AG09309 (cell line): ENCODE measurements at regions not wholly inside any gene's neighbourhood (a gene's known extent, or its start where the extent isn't known, plus 50 kb on each side); places are given as distances from the start of the nearest gene placed in this dataset.
A peak's percentile ranks its signal among the peaks of the same experiment; 100 is the strongest.

Experiments used
- DNase-seq: peaks from one replicate; pipeline ENCODE4 v3.0.0-alpha.2; 2010; ENCODE audit warnings: low read depth
- H3K4me3 ChIP-seq: 2 replicates; pipeline ENCODE4 v1.5.1; 2011; ENCODE audit warnings: mild to moderate bottlenecking, low read depth, low read length, moderate library complexity; ENCODE audit not compliant: control insufficient read depth
- TF ChIP-seq, protein P1 (sequence below): IDR thresholded peaks from 2 replicates; pipeline ENCODE4 v1.5.1; 2011; ENCODE audit warnings: mild to moderate bottlenecking, low read depth, low read length, inconsistent platforms; ENCODE audit not compliant: insufficient read depth, control insufficient read depth; ENCODE audit errors: missing control alignments

DNA sequence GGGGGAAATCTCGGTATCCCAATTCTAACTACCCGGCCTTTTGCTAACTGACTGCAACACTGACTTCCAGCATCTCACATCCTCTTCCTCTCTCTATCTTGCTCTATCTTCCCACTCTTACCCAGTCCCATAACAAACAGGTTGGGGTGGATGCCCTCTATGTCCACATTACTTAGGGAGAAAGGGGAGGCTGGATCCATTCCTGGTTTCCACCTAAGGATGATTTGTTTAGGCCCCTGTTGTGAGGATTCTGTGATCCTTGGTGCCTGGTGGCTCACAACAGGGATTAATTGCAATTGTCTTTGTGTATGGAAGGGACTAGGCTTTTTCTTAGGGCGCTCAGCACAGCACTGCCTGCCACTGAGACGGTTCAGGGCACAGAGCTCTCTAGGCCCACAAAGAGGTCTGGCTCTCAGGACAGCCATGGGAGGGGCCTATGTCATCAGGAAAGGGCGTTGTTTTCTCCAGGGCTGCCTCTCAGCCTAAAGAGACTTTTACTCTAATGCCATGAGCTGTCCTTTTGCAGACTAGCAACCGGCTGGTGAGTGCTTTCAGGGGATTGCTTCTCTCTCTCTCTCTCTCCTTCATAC lies 612.1 kb upstream of the SALL1 start:
- no peak for DNase-seq
- TF ChIP-seq, protein P1, sequence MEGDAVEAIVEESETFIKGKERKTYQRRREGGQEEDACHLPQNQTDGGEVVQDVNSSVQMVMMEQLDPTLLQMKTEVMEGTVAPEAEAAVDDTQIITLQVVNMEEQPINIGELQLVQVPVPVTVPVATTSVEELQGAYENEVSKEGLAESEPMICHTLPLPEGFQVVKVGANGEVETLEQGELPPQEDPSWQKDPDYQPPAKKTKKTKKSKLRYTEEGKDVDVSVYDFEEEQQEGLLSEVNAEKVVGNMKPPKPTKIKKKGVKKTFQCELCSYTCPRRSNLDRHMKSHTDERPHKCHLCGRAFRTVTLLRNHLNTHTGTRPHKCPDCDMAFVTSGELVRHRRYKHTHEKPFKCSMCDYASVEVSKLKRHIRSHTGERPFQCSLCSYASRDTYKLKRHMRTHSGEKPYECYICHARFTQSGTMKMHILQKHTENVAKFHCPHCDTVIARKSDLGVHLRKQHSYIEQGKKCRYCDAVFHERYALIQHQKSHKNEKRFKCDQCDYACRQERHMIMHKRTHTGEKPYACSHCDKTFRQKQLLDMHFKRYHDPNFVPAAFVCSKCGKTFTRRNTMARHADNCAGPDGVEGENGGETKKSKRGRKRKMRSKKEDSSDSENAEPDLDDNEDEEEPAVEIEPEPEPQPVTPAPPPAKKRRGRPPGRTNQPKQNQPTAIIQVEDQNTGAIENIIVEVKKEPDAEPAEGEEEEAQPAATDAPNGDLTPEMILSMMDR = no peak
- H3K4me3 ChIP-seq = no peak overlapping the region

DNA sequence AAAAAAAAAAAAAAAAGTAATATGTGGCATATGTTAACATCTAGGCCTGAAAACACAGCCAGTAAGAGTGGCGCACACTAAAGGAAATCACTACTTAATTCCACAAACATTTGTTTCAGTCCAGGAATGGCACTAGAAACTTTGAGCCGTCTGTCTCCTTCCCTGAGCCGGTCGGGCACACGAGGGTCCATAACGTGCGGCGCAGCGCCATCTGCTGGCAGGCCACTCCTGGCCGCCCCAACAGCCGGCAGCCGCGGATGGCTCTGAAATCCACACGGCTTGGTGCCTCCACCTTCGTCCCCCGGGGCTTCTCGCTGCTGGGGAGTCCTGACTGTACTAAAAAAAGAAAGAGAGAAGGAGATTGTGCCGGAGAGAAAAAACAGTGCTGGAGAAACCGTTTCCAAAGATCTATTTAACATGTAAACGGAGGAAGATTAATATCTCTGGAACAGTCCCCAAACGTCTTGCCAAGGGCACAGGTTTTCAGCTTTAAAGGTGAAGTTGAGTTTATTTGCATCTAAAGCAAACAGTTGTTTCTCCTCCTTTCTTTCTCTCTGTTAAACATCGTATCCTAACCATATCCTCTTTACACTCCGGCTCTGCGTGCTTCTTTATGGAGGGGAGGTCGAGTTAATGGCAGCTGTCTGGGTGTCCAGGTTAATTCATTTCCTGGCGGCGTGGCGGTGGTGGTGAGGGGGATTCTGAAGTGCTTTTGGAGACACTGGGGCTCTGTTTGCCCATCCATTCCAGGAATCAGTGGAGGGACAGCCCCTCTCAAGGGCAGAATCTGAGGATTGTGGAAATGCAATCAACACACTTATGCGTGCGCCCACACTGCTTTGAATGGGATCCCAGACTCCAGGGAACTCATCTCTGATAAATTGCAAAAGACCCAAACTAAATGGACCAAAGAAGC lies 611.3 kb upstream of the SALL1 start:
- peak; percentile 40 for DNase-seq

DNA sequence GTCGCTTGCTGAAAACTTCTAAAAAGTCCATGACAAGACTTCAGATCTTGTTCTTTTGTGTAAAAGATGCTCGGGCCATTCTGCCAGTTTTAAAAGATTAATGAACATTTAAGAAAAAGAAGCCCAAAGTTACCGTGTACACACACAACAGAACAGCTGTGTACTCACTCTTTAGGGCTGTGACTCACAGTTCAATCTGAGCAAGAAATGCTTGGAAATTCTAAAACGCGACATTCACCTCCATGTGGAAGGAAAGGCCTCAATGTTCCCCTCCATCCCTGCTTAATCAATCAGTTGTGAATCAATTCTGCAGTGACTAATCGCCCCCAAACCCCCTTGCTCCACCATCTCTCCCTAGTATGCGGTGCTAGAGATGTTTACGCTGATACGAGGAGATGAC lies 609.9 kb upstream of the SALL1 start:
- TF ChIP-seq, protein P1 = no peak
- DNase-seq = no peak
- H3K4me3 ChIP-seq = no peak overlapping the region

More for the DNA sequence above, 611.3 kb upstream of the SALL1 start:
- TF ChIP-seq, protein P1 = peak; percentile 98
- no peak overlapping the region for H3K4me3 ChIP-seq

DNA sequence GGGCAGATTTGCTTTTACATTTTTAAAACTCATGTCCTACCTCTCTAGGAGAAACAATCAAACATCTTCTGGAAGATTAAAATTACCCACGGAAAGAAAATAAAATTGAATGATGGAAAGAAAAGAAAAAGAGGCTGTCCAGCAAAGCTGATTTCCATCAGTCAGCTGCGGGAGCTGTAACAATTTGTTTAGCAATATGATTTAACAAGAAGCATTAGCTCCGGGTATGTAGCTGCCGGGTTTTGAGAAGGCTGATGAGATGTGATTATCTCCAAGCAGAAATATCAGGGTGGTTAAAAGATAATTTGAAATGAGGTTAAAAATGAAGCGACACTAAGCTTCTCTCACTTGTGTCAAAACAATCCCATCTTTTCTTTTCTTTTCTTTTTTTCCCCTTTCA lies 608.9 kb upstream of the SALL1 start:
- no peak for DNase-seq
- no peak overlapping the region for H3K4me3 ChIP-seq
- TF ChIP-seq, protein P1 = no peak

DNA sequence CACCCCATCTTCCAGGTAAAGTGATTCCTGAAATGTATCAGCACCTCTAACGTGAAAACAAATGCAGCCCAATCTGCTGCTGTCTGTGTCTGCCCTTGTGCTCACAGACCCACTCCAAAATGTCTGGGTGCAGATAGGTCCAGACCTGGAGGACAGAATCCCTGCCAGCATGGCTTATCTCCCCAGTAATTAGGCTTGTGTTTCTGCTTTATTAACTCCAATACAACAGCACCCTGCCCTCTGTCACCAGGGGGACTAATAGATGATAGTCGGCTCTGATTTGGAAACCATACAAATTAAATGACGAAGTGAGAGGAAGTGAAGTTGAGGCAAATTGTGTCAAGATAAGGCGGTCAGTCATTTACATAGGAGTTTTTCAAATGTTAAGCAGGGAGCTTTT lies 608.3 kb upstream of the SALL1 start:
- no peak overlapping the region for H3K4me3 ChIP-seq
- TF ChIP-seq, protein P1 = no peak
- DNase-seq = no peak

DNA sequence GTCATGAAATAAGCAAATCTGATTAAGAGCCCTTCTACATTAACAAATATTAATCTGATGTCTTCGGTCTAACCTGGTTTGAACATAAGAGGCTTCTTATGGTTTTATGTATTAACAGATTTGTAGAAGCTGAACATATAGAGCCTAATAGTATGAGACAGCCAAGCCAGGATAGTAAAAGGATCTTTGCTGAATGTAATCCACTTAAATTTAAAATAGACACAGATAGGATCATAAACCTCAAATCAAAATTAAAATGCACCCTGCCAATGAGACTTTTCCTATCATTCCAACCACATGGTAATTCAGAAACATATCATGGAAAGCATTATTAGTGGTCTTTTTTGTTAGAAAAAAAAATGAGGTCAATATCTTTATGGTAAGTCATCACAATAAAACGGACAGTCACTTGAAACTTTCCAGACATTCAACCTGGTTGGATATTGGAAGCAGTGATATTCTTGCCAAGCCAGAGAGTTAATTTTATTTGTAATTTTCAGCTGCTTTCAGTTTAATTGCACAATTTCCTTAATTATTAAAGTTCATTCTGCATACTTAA lies 606.9 kb upstream of the SALL1 start:
- H3K4me3 ChIP-seq = no peak overlapping the region
- no peak for DNase-seq
- TF ChIP-seq, protein P1 = no peak
